Spleen (tissue), 11 donors: ENCODE measurements at regions not wholly inside any gene's neighbourhood (a gene's known extent, or its start where the extent isn't known, plus 50 kb on each side); places are given as distances from the start of the nearest gene placed in this dataset.

Experiments
- DNase-seq: peaks from one replicate; pipeline ENCODE4 v3.0.0-alpha.2; 2020
- H3K27ac ChIP-seq, 8 donors: fragments of 200-600 bp; sonication (generic) in 7 of 8; 1 replicate in 4 of 8; 2 replicates in 4 of 8; pipeline versions ENCODE4 v1.5.0 to v1.8.0; 2016 to 2021; ENCODE audit warnings: inconsistent platforms in 4 of 8, mild to moderate bottlenecking in 4 of 8, moderate library complexity in 1 of 8
- H3K27me3 ChIP-seq, 7 donors: fragments of 200-600 bp; sonication (generic) in 6 of 7; replicated peaks in 1 of 7; 1 replicate in 4 of 7; 2 replicates in 3 of 7; pipeline versions ENCODE4 v1.5.0 to v1.8.0; 2016 to 2021; ENCODE audit warnings: inconsistent platforms in 3 of 7, mild to moderate bottlenecking in 1 of 7
- H3K36me3 ChIP-seq, 6 donors: fragments of 200-600 bp; sonication (generic) in 5 of 6; 1 replicate in 4 of 6; 2 replicates in 2 of 6; pipeline versions ENCODE4 v1.5.0 to v1.8.0; 2016 to 2021; ENCODE audit warnings: inconsistent platforms in 2 of 6
- H3K4me1 ChIP-seq, 6 donors: fragments of 200-600 bp; sonication (generic) in 5 of 6; 1 replicate in 3 of 6; 2 replicates in 3 of 6; pipeline versions ENCODE4 v1.5.0 to v1.8.0; 2016 to 2021; ENCODE audit warnings: inconsistent platforms in 3 of 6
- H3K4me3 ChIP-seq, 8 donors: fragments of 200-600 bp; sonication (generic) in 7 of 8; 1 replicate in 4 of 8; 2 replicates in 4 of 8; pipeline versions ENCODE4 v1.5.0 to v1.8.0; 2016 to 2021; ENCODE audit warnings: inconsistent platforms in 4 of 8, mild to moderate bottlenecking in 4 of 8, moderate library complexity in 2 of 8
- H3K9me3 ChIP-seq, 8 donors: fragments of 200-600 bp; sonication (generic) in 7 of 8; 1 replicate in 4 of 8; 2 replicates in 4 of 8; pipeline versions ENCODE4 v1.5.0 to v1.8.0; 2016 to 2021; ENCODE audit warnings: inconsistent platforms in 4 of 8
- CTCF ChIP-seq, 11 experiments: fragments of 200-600 bp in 7 of 11; fragments of 450-650 bp in 4 of 11; sonication (generic) in 4 of 11; IDR thresholded peaks in 8 of 11; conservative IDR thresholded peaks in 3 of 11; 1 replicate in 7 of 11; 2 replicates in 4 of 11; pipeline versions ENCODE4 v1.4.0 to v1.8.0; 2016 to 2021; ENCODE audit warnings: antibody characterized with exemption in 11 of 11, inconsistent platforms in 4 of 11, mild to moderate bottlenecking in 1 of 11
- POLR2A ChIP-seq, 3 donors: fragments of 450-650 bp; IDR thresholded peaks; one replicate each; pipeline ENCODE4 v1.5.1; 2017; ENCODE audit warnings: antibody characterized with exemption in 3 of 3, mild to moderate bottlenecking in 1 of 3
- POLR2AphosphoS5 ChIP-seq, 3 donors: sonication (generic); formaldehyde crosslinking; IDR thresholded peaks; one replicate each; pipeline ENCODE4 v1.5.1; 2017; ENCODE audit warnings: antibody characterized with exemption in 3 of 3
- WGBS, 5 donors: extraction: QIAGEN DNeasy Blood & Tissue Kit in 3 of 5; methylation state at CpG; one replicate each; pipeline versions ENCODE4 v1.1.5 to v1.1.7; 2013 to 2018; 5-methylcytosine and 5-hydroxymethylcytosine counted together
- intact Hi-C: fragments of 100-400 bp; cut with DNase I; formaldehyde crosslinking; loops from one replicate; pipeline ENCODE4 v1.15.0; 2023; ENCODE audit warnings: low total_unique reads
- donor health status: healthy with polysubstance abuse.
- donor health status: DM: no; HTN: no; CAD: no; lungs with moderate emphysema.
- donor health status: DM: no; HTN: no; CAD: no.
- donor health status: Bipolar disorder and iron deficiency.
- donor health status: healthy.
- donor health status: DM: no; HTN: no; CAD: no.
- donor health status: DM: yes; HTN: yes; CAD: no.

GRCh38 chr5:38113456-38113855 is 144.9 kb upstream of the EGFLAM start:
- WGBS, 5 donors, result 80 to 87% (median 82%) methylated on average over 5 of the region's 5 CpGs
- DNase-seq, result no peak
- no peak overlapping the region for H3K4me3 ChIP-seq
- H3K27me3 ChIP-seq, result no peaks in the 10 kb centered on the region
- no peak overlapping the region for H3K27ac ChIP-seq
- H3K36me3 ChIP-seq, result no peaks in the 10 kb centered on the region
- no peaks in the 10 kb centered on the region for H3K4me1 ChIP-seq
- H3K9me3 ChIP-seq, result no peaks in the 10 kb centered on the region
- intact Hi-C loops, result no loop called here
- TF ChIP-seq POLR2AphosphoS5 (IDR thresholded peaks at IDR 0.05), result no peak
- TF ChIP-seq CTCF (IDR thresholded peaks at IDR 0.05 in 8 of 11, conservative IDR thresholded peaks at IDR 0.05 in 3 of 11), result no peak
- TF ChIP-seq POLR2A (IDR thresholded peaks at IDR 0.05), result no peak

- 85 to 92% (median 90%) methylated on average over 4 of the region's 4 CpGs for WGBS, 5 donors
Measured at GRCh38 chr5:38112938-38113337, 145.4 kb upstream of the EGFLAM start.

GRCh38 chr5:38110130-38110529 is 148.2 kb upstream of the EGFLAM start:
- Histone ChIP-seq H3K9me3 (no peaks in the 10 kb centered on the region), H3K27ac (no peak overlapping the region), H3K4me1 (no peaks in the 10 kb centered on the region), H3K27me3 (no peaks in the 10 kb centered on the region), H3K4me3 (no peak overlapping the region), H3K36me3 (no peaks in the 10 kb centered on the region)
- intact Hi-C loops, result no loop called here
- DNase-seq, result no peak
- no peak for TF ChIP-seq POLR2AphosphoS5 (IDR thresholded peaks at IDR 0.05)
- no peak for TF ChIP-seq CTCF (IDR thresholded peaks at IDR 0.05 in 8 of 11, conservative IDR thresholded peaks at IDR 0.05 in 3 of 11)
- TF ChIP-seq POLR2A (IDR thresholded peaks at IDR 0.05), result no peak
- 83 to 92% (median 89%) methylated on average over 6 of the region's 6 CpGs for WGBS, 5 donors

More at GRCh38 chr5:38112938-38113337, 145.4 kb upstream of the EGFLAM start:
- Histone ChIP-seq H3K4me1 (no peaks in the 10 kb centered on the region), H3K4me3 (no peak overlapping the region), H3K27me3 (no peaks in the 10 kb centered on the region), H3K27ac (no peak overlapping the region), H3K36me3 (no peaks in the 10 kb centered on the region), H3K9me3 (no peaks in the 10 kb centered on the region)
- no peak for DNase-seq
- TF ChIP-seq CTCF (IDR thresholded peaks at IDR 0.05 in 8 of 11, conservative IDR thresholded peaks at IDR 0.05 in 3 of 11) (no peak), POLR2AphosphoS5 (IDR thresholded peaks at IDR 0.05) (no peak), POLR2A (IDR thresholded peaks at IDR 0.05) (no peak)
- intact Hi-C loops, result no loop called here

- TF ChIP-seq POLR2AphosphoS5 (IDR thresholded peaks at IDR 0.05), result no peak
- no peak for TF ChIP-seq POLR2A (IDR thresholded peaks at IDR 0.05)
- no peak for TF ChIP-seq CTCF (IDR thresholded peaks at IDR 0.05 in 8 of 11, conservative IDR thresholded peaks at IDR 0.05 in 3 of 11)
- no peaks in the 10 kb centered on the region for H3K9me3 ChIP-seq
- intact Hi-C loops, result no loop called here
Measured at GRCh38 chr5:38107096-38107495, 151.3 kb upstream of the EGFLAM start.

More at GRCh38 chr5:38107096-38107495, 151.3 kb upstream of the EGFLAM start:
- no peak for DNase-seq
- no peaks in the 10 kb centered on the region for H3K4me1 ChIP-seq
- H3K27ac ChIP-seq, result no peak overlapping the region
- no peaks in the 10 kb centered on the region for H3K36me3 ChIP-seq
- H3K4me3 ChIP-seq, result no peak overlapping the region
- no peaks in the 10 kb centered on the region for H3K27me3 ChIP-seq
- WGBS, 5 donors, result 84 to 96% (median 90%) methylated on average over 6 of the region's 6 CpGs
